Ishikawa (cell line): ENCODE measurements at regions not wholly inside any gene's neighbourhood (a gene's known extent, or its start where the extent isn't known, plus 50 kb on each side); places are given as distances from the start of the nearest gene placed in this dataset.

Source experiments
- CEBPB ChIP-seq: IDR thresholded peaks from 2 replicates; pipeline ENCODE4 v1.6.1; 2012
- CREB1 ChIP-seq: IDR thresholded peaks from 2 replicates; pipeline ENCODE4 v1.6.1; 2012; ENCODE audit warnings: low read depth
- EGR1 ChIP-seq: IDR thresholded peaks from 2 replicates; pipeline ENCODE4 v1.6.1; 2012
- EP300 ChIP-seq: IDR thresholded peaks from 2 replicates; pipeline ENCODE4 v1.6.1; 2012; ENCODE audit warnings: borderline replicate concordance
- FOXM1 ChIP-seq: IDR thresholded peaks from 2 replicates; pipeline ENCODE4 v1.6.1; 2012; ENCODE audit warnings: low read depth, borderline replicate concordance
- MAX ChIP-seq: IDR thresholded peaks from 2 replicates; pipeline ENCODE4 v1.6.1; 2012
- NFIC ChIP-seq: IDR thresholded peaks from 2 replicates; pipeline ENCODE4 v1.6.1; 2012
- RAD21 ChIP-seq: IDR thresholded peaks from 2 replicates; pipeline ENCODE4 v1.6.1; 2012; ENCODE audit warnings: low read depth
- REST ChIP-seq: IDR thresholded peaks from 2 replicates; pipeline ENCODE4 v1.6.1; 2012; ENCODE audit warnings: low read depth, mild to moderate bottlenecking
- TAF1 ChIP-seq: IDR thresholded peaks from 2 replicates; pipeline ENCODE4 v1.6.1; 2012; ENCODE audit warnings: low read depth, mild to moderate bottlenecking
- TCF12 ChIP-seq: IDR thresholded peaks from 2 replicates; pipeline ENCODE4 v1.6.1; 2012; ENCODE audit warnings: low read depth
- TEAD4 ChIP-seq: IDR thresholded peaks from 2 replicates; pipeline ENCODE4 v1.6.1; 2012
- USF1 ChIP-seq: IDR thresholded peaks from 2 replicates; pipeline ENCODE4 v1.6.1; 2012
- YY1 ChIP-seq: IDR thresholded peaks from 2 replicates; pipeline ENCODE4 v1.6.1; 2012; ENCODE audit warnings: low read depth
- ZBTB7A ChIP-seq: IDR thresholded peaks from 2 replicates; pipeline ENCODE4 v1.6.1; 2012; ENCODE audit warnings: low read depth

GRCh38 chr2:53182601-53183000 lies 585.0 kb upstream of the CHAC2 start:
- TF ChIP-seq REST, result no peak

GRCh38 chr2:53181759-53182158 lies 585.8 kb upstream of the CHAC2 start:
- no peak for TF ChIP-seq CREB1

GRCh38 chr2:53177327-53177726 lies 590.3 kb upstream of the CHAC2 start:
- TF ChIP-seq REST, result no peak
- no peak for TF ChIP-seq EGR1
- TF ChIP-seq TCF12, result no peak
- no peak for TF ChIP-seq TEAD4
- TF ChIP-seq NFIC, result no peak
- TF ChIP-seq USF1, result no peak
- TF ChIP-seq YY1, result no peak
- TF ChIP-seq EP300, result no peak
- no peak for TF ChIP-seq CEBPB
- TF ChIP-seq RAD21, result no peak
- TF ChIP-seq TAF1, result no peak
- TF ChIP-seq ZBTB7A, result no peak
- TF ChIP-seq MAX, result no peak

GRCh38 chr2:53174539-53174938 lies 593.1 kb upstream of the CHAC2 start:
- TF ChIP-seq TCF12 (no peak), YY1 (no peak), TEAD4 (no peak), CREB1 (no peak), ZBTB7A (no peak), TAF1 (no peak), EP300 (no peak), MAX (no peak), NFIC (no peak), USF1 (no peak), EGR1 (no peak), RAD21 (no peak)

GRCh38 chr2:53173698-53174455 lies 593.7 kb upstream of the CHAC2 start:
- TF ChIP-seq TEAD4 (no peak), NFIC (no peak), MAX (no peak), CREB1 (no peak), CEBPB (no peak), EP300 (no peak)

- TF ChIP-seq REST, result no peak
- no peak for TF ChIP-seq MAX
- TF ChIP-seq CREB1, result no peak
- TF ChIP-seq CEBPB, result no peak
- no peak for TF ChIP-seq TEAD4
- TF ChIP-seq TAF1, result no peak
- TF ChIP-seq RAD21, result no peak
- no peak for TF ChIP-seq USF1
- TF ChIP-seq TCF12, result no peak
- no peak for TF ChIP-seq NFIC
- no peak for TF ChIP-seq EP300
- no peak for TF ChIP-seq YY1
- TF ChIP-seq ZBTB7A, result no peak
- no peak for TF ChIP-seq EGR1
- no peak for TF ChIP-seq FOXM1
Measured at GRCh38 chr2:53173091-53173490, 594.5 kb upstream of the CHAC2 start.
